ENCODE measurements at regions not wholly inside any gene's neighbourhood (a gene's known extent, or its start where the extent isn't known, plus 50 kb on each side); places are given as distances from the start of the nearest gene placed in this dataset.

- no peak for DNase-seq (ENCODE audit: low read depth)
Observed at GRCh38 chr6:12661432-12662089, 55.0 kb upstream of the PHACTR1 start.

Data from RPMI7951 (cell line).